GM12872 (cell line): ENCODE measurements at regions not wholly inside any gene's neighbourhood (a gene's known extent, or its start where the extent isn't known, plus 50 kb on each side); places are given as distances from the start of the nearest gene placed in this dataset.
A peak's percentile ranks its signal among the peaks of the same experiment; 100 is the strongest.

Experiments used
- CTCF ChIP-seq: IDR thresholded peaks from 3 replicates; pipeline ENCODE4 v1.5.1; 2011; ENCODE audit warnings: low read depth, mild to moderate bottlenecking, low read length, moderate library complexity; ENCODE audit not compliant: insufficient read depth

- TF ChIP-seq CTCF, result no peak
These were observed 61.4 kb upstream of the PCED1B start for GRCh38 chr12:47017901-47018475.

- no peak for TF ChIP-seq CTCF
These were observed 59.1 kb upstream of the PCED1B start for GRCh38 chr12:47020211-47020821.

- peak; percentile 58; the same call in 2 of the 3 replicates for TF ChIP-seq CTCF
These were observed 58.1 kb upstream of the PCED1B start for GRCh38 chr12:47021298-47021697.

- no peak for TF ChIP-seq CTCF
These were observed 57.1 kb upstream of the PCED1B start for GRCh38 chr12:47022296-47022695.

GRCh38 chr12:47023311-47023710 is 56.1 kb upstream of the PCED1B start:
- TF ChIP-seq CTCF, result no peak

GRCh38 chr12:47023953-47024352 is 55.5 kb upstream of the PCED1B start:
- no peak for TF ChIP-seq CTCF

- TF ChIP-seq CTCF, result no peak
These were observed 55.0 kb upstream of the PCED1B start for GRCh38 chr12:47024463-47024862.
